Tongue (tissue), 1 donor: ENCODE measurements at regions not wholly inside any gene's neighbourhood (a gene's known extent, or its start where the extent isn't known, plus 50 kb on each side); places are given as distances from the start of the nearest gene placed in this dataset.

ENCODE experiments used
- DNase-seq: peaks from one replicate; pipeline ENCODE4 v3.0.0-alpha.2; 2015

GRCh38 chr4:19703391-19703790 is 548.3 kb upstream of the SLIT2 start:
- DNase-seq = no peak

GRCh38 chr4:19700992-19701391 is 550.7 kb upstream of the SLIT2 start:
- no peak for DNase-seq

GRCh38 chr4:19698961-19699360 is 552.7 kb upstream of the SLIT2 start:
- no peak for DNase-seq

GRCh38 chr4:19694812-19695211 is 556.9 kb upstream of the SLIT2 start:
- peak; percentile 30 for DNase-seq

GRCh38 chr4:19693936-19694570 is 557.7 kb upstream of the SLIT2 start:
- DNase-seq = peak; percentile 54

- DNase-seq = no peak
Observed at GRCh38 chr4:19689511-19689910, 562.2 kb upstream of the SLIT2 start.

- no peak for DNase-seq
Observed at GRCh38 chr4:19686456-19686855, 565.2 kb upstream of the SLIT2 start.

GRCh38 chr4:19684084-19684483 is 567.6 kb upstream of the SLIT2 start:
- peak; percentile 65 for DNase-seq

- DNase-seq = peak; percentile 10
Observed at GRCh38 chr4:19683426-19683825, 568.3 kb upstream of the SLIT2 start.

- no peak for DNase-seq
Observed at GRCh38 chr4:19677211-19677610, 574.5 kb upstream of the SLIT2 start.

- no peak for DNase-seq
Observed at GRCh38 chr4:19675172-19675811, 576.4 kb upstream of the SLIT2 start.

GRCh38 chr4:19659101-19659500 is 592.6 kb upstream of the SLIT2 start:
- no peak for DNase-seq

GRCh38 chr4:19657856-19658255 is 593.8 kb upstream of the SLIT2 start:
- no peak for DNase-seq

- DNase-seq = no peak
Observed at GRCh38 chr4:19655666-19656065, 596.0 kb upstream of the SLIT2 start.

GRCh38 chr4:19650903-19651864 is 600.5 kb upstream of the SLIT2 start:
- DNase-seq = no peak

- no peak for DNase-seq
Observed at GRCh38 chr4:19645589-19645988, 606.1 kb upstream of the SLIT2 start.

GRCh38 chr4:19636451-19636850 is 615.3 kb upstream of the SLIT2 start:
- no peak for DNase-seq

GRCh38 chr4:19631814-19632213 is 619.9 kb upstream of the SLIT2 start:
- no peak for DNase-seq

GRCh38 chr4:19623866-19624265 is 627.8 kb upstream of the SLIT2 start:
- DNase-seq = no peak

GRCh38 chr4:19615086-19615689 is 636.5 kb upstream of the SLIT2 start:
- no peak for DNase-seq

GRCh38 chr4:19614171-19614570 is 637.5 kb upstream of the SLIT2 start:
- DNase-seq = no peak

GRCh38 chr4:19596342-19596741 is 655.4 kb upstream of the SLIT2 start:
- DNase-seq = no peak

- DNase-seq = no peak
Observed at GRCh38 chr4:19592391-19592790, 659.3 kb upstream of the SLIT2 start.
